ENCODE measurements at regions not wholly inside any gene's neighbourhood (a gene's known extent, or its start where the extent isn't known, plus 50 kb on each side); places are given as distances from the start of the nearest gene placed in this dataset.

DNA sequence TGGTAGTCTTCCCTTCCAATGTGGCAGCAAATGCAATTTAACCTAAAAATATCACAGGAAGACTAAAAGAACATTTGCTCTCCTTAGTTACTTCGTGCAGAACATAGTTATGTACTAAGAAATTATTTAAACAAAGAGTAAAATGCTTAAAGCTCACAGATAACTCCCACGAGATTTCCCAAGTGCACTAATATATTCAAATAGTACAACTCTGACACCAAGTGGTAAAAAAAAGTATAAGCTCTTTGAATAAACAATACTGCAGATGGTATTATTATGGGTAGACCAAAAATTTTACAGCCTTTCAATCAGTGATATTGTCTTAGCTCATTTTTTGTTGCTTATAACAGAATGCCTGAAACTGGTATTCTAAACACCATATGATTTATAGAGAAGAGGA, 52.8 kb upstream of the FILIP1 start:
- TF ChIP-seq, protein P1, sequence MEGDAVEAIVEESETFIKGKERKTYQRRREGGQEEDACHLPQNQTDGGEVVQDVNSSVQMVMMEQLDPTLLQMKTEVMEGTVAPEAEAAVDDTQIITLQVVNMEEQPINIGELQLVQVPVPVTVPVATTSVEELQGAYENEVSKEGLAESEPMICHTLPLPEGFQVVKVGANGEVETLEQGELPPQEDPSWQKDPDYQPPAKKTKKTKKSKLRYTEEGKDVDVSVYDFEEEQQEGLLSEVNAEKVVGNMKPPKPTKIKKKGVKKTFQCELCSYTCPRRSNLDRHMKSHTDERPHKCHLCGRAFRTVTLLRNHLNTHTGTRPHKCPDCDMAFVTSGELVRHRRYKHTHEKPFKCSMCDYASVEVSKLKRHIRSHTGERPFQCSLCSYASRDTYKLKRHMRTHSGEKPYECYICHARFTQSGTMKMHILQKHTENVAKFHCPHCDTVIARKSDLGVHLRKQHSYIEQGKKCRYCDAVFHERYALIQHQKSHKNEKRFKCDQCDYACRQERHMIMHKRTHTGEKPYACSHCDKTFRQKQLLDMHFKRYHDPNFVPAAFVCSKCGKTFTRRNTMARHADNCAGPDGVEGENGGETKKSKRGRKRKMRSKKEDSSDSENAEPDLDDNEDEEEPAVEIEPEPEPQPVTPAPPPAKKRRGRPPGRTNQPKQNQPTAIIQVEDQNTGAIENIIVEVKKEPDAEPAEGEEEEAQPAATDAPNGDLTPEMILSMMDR (IDR thresholded peaks at IDR 0.05; ENCODE audit: borderline replicate concordance, control extremely low read depth, extremely low read depth, insufficient read depth, missing control alignments) = no peak
- in situ Hi-C loops (cut with MboI; ENCODE audit: low sequenced_read_pairs, unreplicated experiment) = no loop called here
- peak; percentile 23 for DNase-seq (ENCODE audit: low spot score)

DNA sequence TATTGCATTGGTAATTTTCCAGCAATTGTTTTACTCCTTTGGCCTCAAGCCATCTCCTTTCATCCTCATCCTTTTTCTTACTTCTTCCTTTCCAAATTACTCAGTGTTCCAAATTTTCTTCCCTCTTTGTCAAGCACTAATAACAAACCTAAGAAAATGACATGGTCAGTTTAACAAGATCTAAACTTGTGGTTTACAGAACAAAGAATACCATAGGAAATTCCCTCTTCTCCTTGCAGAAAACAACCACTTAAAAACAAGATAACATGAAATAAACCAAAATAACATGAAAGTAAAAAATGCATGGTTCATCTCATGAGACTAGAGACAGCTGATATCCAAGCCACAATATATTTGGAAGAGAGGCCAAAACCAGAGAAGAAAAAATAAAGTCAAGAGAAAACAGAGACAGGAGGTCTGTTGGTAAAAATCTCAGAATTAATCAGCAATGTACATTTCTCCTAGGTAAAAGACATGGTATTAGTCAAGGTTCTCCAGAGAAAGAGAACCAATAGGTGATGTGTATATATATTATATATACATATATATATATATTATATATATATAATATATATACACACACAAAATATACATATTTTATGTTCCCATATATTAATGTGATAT, 51.0 kb upstream of the SENP6 start:
- in situ Hi-C loops (cut with MboI; ENCODE audit: low sequenced_read_pairs, unreplicated experiment) = no loop called here
- DNase-seq (ENCODE audit: low spot score) = peak; percentile 18
- TF ChIP-seq, protein P1 (IDR thresholded peaks at IDR 0.05; ENCODE audit: borderline replicate concordance, control extremely low read depth, extremely low read depth, insufficient read depth, missing control alignments) = no peak

DNA sequence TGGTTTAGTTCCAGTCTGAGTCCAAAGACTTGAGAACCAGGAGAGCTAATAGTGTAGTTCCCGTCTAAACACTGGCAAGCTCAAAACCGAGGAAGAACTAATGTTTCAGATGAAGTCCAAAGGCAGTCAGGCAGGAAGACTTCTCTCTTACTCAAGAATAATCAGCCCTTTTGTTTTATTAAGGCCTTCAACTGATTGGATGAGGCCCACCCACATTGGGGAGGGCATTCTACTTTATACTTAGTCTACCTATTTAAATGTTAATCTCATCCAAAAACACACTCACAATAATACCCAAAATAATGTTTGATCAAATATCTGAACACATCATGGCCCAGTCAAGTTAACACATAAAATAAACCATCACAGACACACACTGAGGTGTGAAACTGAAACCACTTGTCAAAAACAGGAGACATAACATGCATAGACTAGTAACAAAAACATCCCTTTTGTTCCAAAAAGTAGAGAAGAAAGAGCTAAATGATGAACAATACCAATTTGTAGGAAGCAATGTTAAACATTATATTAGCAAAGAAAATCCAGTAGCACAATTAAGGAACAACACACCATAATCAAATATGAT, 50.2 kb upstream of the SENP6 start:
- DNase-seq (ENCODE audit: low spot score) = peak; percentile 38
- in situ Hi-C loops (cut with MboI; ENCODE audit: low sequenced_read_pairs, unreplicated experiment) = no loop called here
- TF ChIP-seq, protein P1 (IDR thresholded peaks at IDR 0.05; ENCODE audit: borderline replicate concordance, control extremely low read depth, extremely low read depth, insufficient read depth, missing control alignments) = no peak

Measured in GM13976 (cell line).